ENCODE measurements at regions not wholly inside any gene's neighbourhood (a gene's known extent, or its start where the extent isn't known, plus 50 kb on each side); places are given as distances from the start of the nearest gene placed in this dataset.

- ChIA-PET CTCF (no interaction called here), POLR2A (no interaction called here)
- H3K27me3 Mint-ChIP-seq = no peaks in the 10 kb centered on the region
- DNase-seq (no peak), ATAC-seq (no peak)
- no peak overlapping the region for H3K4me3 Mint-ChIP-seq
- H3K4me1 Mint-ChIP-seq (ENCODE audit: low read depth) = no peaks in the 10 kb centered on the region
- H3K36me3 Mint-ChIP-seq (ENCODE audit: low read depth) = peaks cover under 1% of the 10 kb centered on the region
- no peak for TF ChIP-seq CTCF (IDR thresholded peaks at IDR 0.05)
- H3K9me3 Mint-ChIP-seq = peaks cover 5% of the 10 kb centered on the region
- H3K27ac Mint-ChIP-seq = no peak overlapping the region
- intact Hi-C loops (cut with micrococcal nuclease) = no loop called here
Measured at GRCh38 chr5:111892949-111893348, 136.0 kb upstream of the NREP start.

GRCh38 chr5:111887706-111888105, 130.7 kb upstream of the NREP start:
- Mint-ChIP-seq H3K27ac (no peak overlapping the region), H3K9me3 (peaks cover 5% of the 10 kb centered on the region), H3K4me1 (ENCODE audit: low read depth) (no peaks in the 10 kb centered on the region), H3K36me3 (ENCODE audit: low read depth) (no peaks in the 10 kb centered on the region), H3K4me3 (no peak overlapping the region), H3K27me3 (no peaks in the 10 kb centered on the region)
- DNase-seq (no peak), ATAC-seq (no peak)
- TF ChIP-seq CTCF (IDR thresholded peaks at IDR 0.05) = no peak
- CTCF ChIA-PET = no interaction called here
- POLR2A ChIA-PET = interaction anchor here (0.6 kb wide), 1 partner anchor 40 kb away, joined by 5 read pairs; no protein-coding TSS in a partner anchor
- intact Hi-C loops (cut with micrococcal nuclease) = no loop called here

GRCh38 chr5:111869681-111870080, 112.7 kb upstream of the NREP start:
- ChIA-PET CTCF (no interaction called here), POLR2A (no interaction called here)
- intact Hi-C loops (cut with micrococcal nuclease) = no loop called here
- Mint-ChIP-seq H3K27me3 (no peaks in the 10 kb centered on the region), H3K9me3 (no peaks in the 10 kb centered on the region), H3K4me3 (no peak overlapping the region), H3K27ac (no peak overlapping the region), H3K4me1 (ENCODE audit: low read depth) (no peaks in the 10 kb centered on the region), H3K36me3 (ENCODE audit: low read depth) (no peaks in the 10 kb centered on the region)
- ATAC-seq = no peak
- TF ChIP-seq CTCF (IDR thresholded peaks at IDR 0.05) = no peak
- DNase-seq = no peak

- no peak for TF ChIP-seq CTCF (IDR thresholded peaks at IDR 0.05)
- no peaks in the 10 kb centered on the region for H3K4me1 Mint-ChIP-seq (ENCODE audit: low read depth)
- intact Hi-C loops (cut with micrococcal nuclease) = no loop called here
- DNase-seq = no peak
- no peak overlapping the region for H3K4me3 Mint-ChIP-seq
- no peaks in the 10 kb centered on the region for H3K27me3 Mint-ChIP-seq
- no peak overlapping the region for H3K27ac Mint-ChIP-seq
- no peaks in the 10 kb centered on the region for H3K9me3 Mint-ChIP-seq
- ChIA-PET CTCF (interaction anchor here (1.4 kb wide), 1 partner anchor 9 kb away, joined by 4 read pairs; no protein-coding TSS in a partner anchor), POLR2A (no interaction called here)
- H3K36me3 Mint-ChIP-seq (ENCODE audit: low read depth) = no peaks in the 10 kb centered on the region
- ATAC-seq = no peak
Measured at GRCh38 chr5:111865356-111865755, 108.4 kb upstream of the NREP start.

GRCh38 chr5:111863801-111864200, 106.8 kb upstream of the NREP start:
- intact Hi-C loops (cut with micrococcal nuclease) = no loop called here
- DNase-seq = no peak
- Mint-ChIP-seq H3K4me1 (ENCODE audit: low read depth) (no peaks in the 10 kb centered on the region), H3K27ac (no peak overlapping the region), H3K27me3 (no peaks in the 10 kb centered on the region), H3K9me3 (no peaks in the 10 kb centered on the region), H3K36me3 (ENCODE audit: low read depth) (no peaks in the 10 kb centered on the region), H3K4me3 (no peak overlapping the region)
- TF ChIP-seq CTCF (IDR thresholded peaks at IDR 0.05) = no peak
- POLR2A ChIA-PET = no interaction called here
- no peak for ATAC-seq
- CTCF ChIA-PET = interaction anchor here (1.1 kb wide), 1 partner anchor 313 kb away, joined by 3 read pairs; no protein-coding TSS in a partner anchor
